IMR-90 (cell line): ENCODE measurements at regions not wholly inside any gene's neighbourhood (a gene's known extent, or its start where the extent isn't known, plus 50 kb on each side); places are given as distances from the start of the nearest gene placed in this dataset.

Source experiments
- ATAC-seq: fragments of 200-7000 bp; cut with Tn5 transposase; 2 replicates; pipeline ENCODE4 v1.9.1; 2020; ENCODE audit warnings: low read depth, mild to moderate bottlenecking, moderate library complexity
- BruUV-seq: library from RNA; stranded (reverse); fragments of 400-500 nt; replicated peaks from 2 replicates; lab custom pipeline; 2021; lab: Mats Ljungman, UMichigan
- CTCF ChIA-PET: fragments of 300-600 bp; formaldehyde crosslinking; extraction: SDS; loops from one replicate; lab custom pipeline; 2021; ENCODE audit warnings: antibody characterized with exemption; lab: Yijun Ruan, JAX
- POLR2A ChIA-PET: fragments of 300-600 bp; sonication (Branson Sonifier 250); formaldehyde crosslinking; loops from one replicate; lab custom pipeline; 2022; ENCODE audit warnings: antibody characterized with exemption; ENCODE audit not compliant: unreplicated experiment; lab: Charles Lee
- DNase-seq: peaks from one replicate; pipeline ENCODE4 v3.0.0; 2013
- H2AFZ ChIP-seq: replicated peaks from 2 replicates; pipeline ENCODE3; 2013; ENCODE audit warnings: low read length, mild to moderate bottlenecking; ENCODE audit not compliant: poor library complexity
- H2AK5ac ChIP-seq: 2 replicates; pipeline ENCODE4 v1.6.1; 2013; ENCODE audit warnings: low read depth, low read length, inconsistent platforms
- H2AK9ac ChIP-seq: replicated peaks from 2 replicates; pipeline ENCODE3; 2013; ENCODE audit warnings: mild to moderate bottlenecking, low read depth, low read length, moderate library complexity; ENCODE audit not compliant: poor library complexity
- H2BK120ac ChIP-seq: 2 replicates; pipeline ENCODE4 v1.6.1; 2013; ENCODE audit warnings: low read depth, low read length, inconsistent platforms
- H2BK15ac ChIP-seq: 3 replicates; pipeline ENCODE4 v1.6.1; 2013; ENCODE audit warnings: low read depth, low read length, inconsistent platforms
- H2BK20ac ChIP-seq: 2 replicates; pipeline ENCODE4 v1.6.1; 2013; ENCODE audit warnings: low read depth, mild to moderate bottlenecking, inconsistent platforms, low read length, moderate library complexity
- H2BK5ac ChIP-seq: 2 replicates; pipeline ENCODE4 v1.6.1; 2013; ENCODE audit warnings: mild to moderate bottlenecking, low read depth, low read length, inconsistent platforms; ENCODE audit not compliant: poor library complexity, severe bottlenecking
- H3K14ac ChIP-seq: replicated peaks from 2 replicates; pipeline ENCODE4 v1.6.1; 2013; ENCODE audit warnings: low read depth, low read length, inconsistent platforms
- H3K18ac ChIP-seq: 2 replicates; pipeline ENCODE4 v1.6.1; 2013; ENCODE audit warnings: low read depth, low read length, control low read depth
- H3K23ac ChIP-seq: 2 replicates; pipeline ENCODE4 v1.6.1; 2013; ENCODE audit warnings: low read depth, low read length, inconsistent platforms
- H3K27ac ChIP-seq: 2 replicates; pipeline ENCODE4 v1.5.1; 2013; ENCODE audit warnings: mild to moderate bottlenecking, control low read depth, low read length; ENCODE audit not compliant: insufficient read depth
- H3K27me3 ChIP-seq: 2 replicates; pipeline ENCODE4 v1.6.1; 2013; ENCODE audit warnings: low read length; ENCODE audit not compliant: control insufficient read depth, insufficient read depth
- H3K36me3 ChIP-seq: 2 replicates; pipeline ENCODE4 v1.6.1; 2013; ENCODE audit warnings: low read length, mixed read lengths; ENCODE audit not compliant: control insufficient read depth, insufficient read depth
- H3K4ac ChIP-seq: 2 replicates; pipeline ENCODE4 v1.6.1; 2013; ENCODE audit warnings: low read depth, low read length, inconsistent platforms
- H3K4me1 ChIP-seq: 2 replicates; pipeline ENCODE4 v1.6.1; 2013; ENCODE audit warnings: low read length, mixed read lengths; ENCODE audit not compliant: control insufficient read depth, insufficient read depth
- H3K4me2 ChIP-seq: 2 replicates; pipeline ENCODE4 v1.6.1; 2013; ENCODE audit warnings: low read depth, mild to moderate bottlenecking, control low read depth, low read length, moderate library complexity
- H3K4me3 ChIP-seq: 2 replicates; pipeline ENCODE4 v1.5.1; 2013; ENCODE audit warnings: low read depth, mild to moderate bottlenecking, control low read depth, low read length, moderate library complexity; ENCODE audit not compliant: insufficient read depth
- H3K56ac ChIP-seq: 2 replicates; pipeline ENCODE4 v1.6.1; 2013; ENCODE audit warnings: low read length, inconsistent platforms; ENCODE audit not compliant: insufficient read depth; ENCODE audit errors: extremely low read depth
- H3K79me1 ChIP-seq, 2 experiments: 2 replicates each; pipeline ENCODE4 v1.6.1; 2013; ENCODE audit warnings: low read length in 2 of 2, inconsistent platforms in 1 of 2, low read depth in 1 of 2
- H3K9ac ChIP-seq: 2 replicates; pipeline ENCODE4 v1.6.1; 2013; ENCODE audit warnings: low read depth, low read length, control low read depth
- H3K9me1 ChIP-seq: 2 replicates; pipeline ENCODE4 v1.6.1; 2013; ENCODE audit warnings: low read length, inconsistent platforms; ENCODE audit not compliant: insufficient read depth
- H3K9me3 ChIP-seq: 2 replicates; pipeline ENCODE4 v1.6.1; 2013; ENCODE audit warnings: low read length; ENCODE audit not compliant: control insufficient read depth, insufficient read depth
- H4K20me1 ChIP-seq: 2 replicates; pipeline ENCODE4 v1.6.1; 2013; ENCODE audit warnings: low read length, inconsistent platforms; ENCODE audit not compliant: insufficient read depth
- H4K5ac ChIP-seq: 2 replicates; pipeline ENCODE4 v1.6.1; 2013; ENCODE audit warnings: mild to moderate bottlenecking, low read depth, low read length, control low read depth
- H4K8ac ChIP-seq, 2 experiments: 2 replicates each; pipeline ENCODE4 v1.6.1; 2013; ENCODE audit warnings: low read depth in 2 of 2, low read length in 2 of 2, control low read depth in 1 of 2, inconsistent platforms in 1 of 2
- H4K91ac ChIP-seq: 2 replicates; pipeline ENCODE4 v1.6.1; 2013; ENCODE audit warnings: low read depth, low read length, inconsistent platforms; ENCODE audit not compliant: insufficient read depth
- BHLHE40 ChIP-seq: fragments of 150-350 bp; IDR thresholded peaks from 2 replicates; pipeline ENCODE4 v1.6.1; 2016; ENCODE audit warnings: mild to moderate bottlenecking, low read depth, low read length
- CEBPB ChIP-seq: IDR thresholded peaks from 2 replicates; pipeline ENCODE4 v1.6.1; 2012; ENCODE audit warnings: low read depth, low read length, improper control_type of control experiment
- CHD1 ChIP-seq: IDR thresholded peaks from 2 replicates; pipeline ENCODE4 v1.6.1; 2012; ENCODE audit warnings: low read depth, low read length, improper control_type of control experiment
- CTCF ChIP-seq: conservative IDR thresholded peaks from 2 replicates; pipeline ENCODE4 v1.5.1; 2012; ENCODE audit warnings: mild to moderate bottlenecking, low read depth, low read length, improper control_type of control experiment
- FOS ChIP-seq: fragments of 150-350 bp; IDR thresholded peaks from 2 replicates; pipeline ENCODE4 v1.6.1; 2016; ENCODE audit warnings: low read depth, low read length
- MAFK ChIP-seq: IDR thresholded peaks from 2 replicates; pipeline ENCODE4 v1.6.1; 2012; ENCODE audit warnings: low read depth, low read length, improper control_type of control experiment
- MAZ ChIP-seq: IDR thresholded peaks from 2 replicates; pipeline ENCODE4 v1.6.1; 2012; ENCODE audit warnings: low read depth, mild to moderate bottlenecking, low read length, improper control_type of control experiment, moderate library complexity, borderline replicate concordance
- MXI1 ChIP-seq: IDR thresholded peaks from 2 replicates; pipeline ENCODE4 v1.6.1; 2012; ENCODE audit warnings: low read depth, mild to moderate bottlenecking, low read length, moderate library complexity, borderline replicate concordance
- NFE2L2 ChIP-seq: fragments of 150-350 bp; IDR thresholded peaks from 2 replicates; pipeline ENCODE4 v1.6.1; 2016; ENCODE audit warnings: low read depth, mild to moderate bottlenecking, low read length
- POLR2A ChIP-seq: IDR thresholded peaks from 2 replicates; pipeline ENCODE4 v1.6.1; 2012; ENCODE audit warnings: mild to moderate bottlenecking, low read depth, low read length
- RCOR1 ChIP-seq: IDR thresholded peaks from 2 replicates; pipeline ENCODE4 v1.6.1; 2012; ENCODE audit warnings: mild to moderate bottlenecking, low read length, improper control_type of control experiment; ENCODE audit not compliant: insufficient replicate concordance
- RFX5 ChIP-seq: IDR thresholded peaks from 2 replicates; pipeline ENCODE4 v1.8.0; 2012; ENCODE audit warnings: low read depth, mild to moderate bottlenecking, low read length, moderate library complexity
- SMC3 ChIP-seq: fragments of 150-350 bp; IDR thresholded peaks from 2 replicates; pipeline ENCODE4 v1.6.1; 2016; ENCODE audit warnings: low read depth, mild to moderate bottlenecking, antibody characterized with exemption, low read length, moderate library complexity
- WGBS, 2 experiments: methylation state at CpG; one replicate each; pipeline versions ENCODE4 v1.1.5 to v1.1.7; 2013; ENCODE audit warnings: missing lambda C conversion rate in 2 of 2; ENCODE audit not compliant: insufficient read length in 1 of 2; ENCODE audit errors: extremely low coverage in 2 of 2; 5-methylcytosine and 5-hydroxymethylcytosine counted together
- dilution Hi-C: fragments of 300-500 bp; cut with HindIII; formaldehyde crosslinking; loops from one replicate; pipeline ENCODE4 v1.14.3; 2018; ENCODE audit warnings: low sequenced_read_pairs; ENCODE audit not compliant: unreplicated experiment
- in situ Hi-C: fragments of 300-500 bp; cut with MboI; formaldehyde crosslinking; loops from 3 replicates; pipeline ENCODE4 v1.14.3; 2019; ENCODE audit warnings: low sequenced_read_pairs, inconsistent platforms, mixed read lengths
- intact Hi-C: fragments of 100-400 bp; cut with micrococcal nuclease; formaldehyde crosslinking; loops from 2 replicates; pipeline ENCODE4 v1.10.0; 2022
- TF ChIP-seq, protein P1 (sequence below): fragments of 150-350 bp; IDR thresholded peaks from 2 replicates; pipeline ENCODE4 v1.6.1; 2016; ENCODE audit warnings: low read depth, mild to moderate bottlenecking, low read length, moderate library complexity, borderline replicate concordance
- TF ChIP-seq, protein P2 (sequence below): fragments of 150-350 bp; IDR thresholded peaks from 2 replicates; pipeline ENCODE4 v1.6.1; 2017; ENCODE audit warnings: mild to moderate bottlenecking, antibody characterized with exemption, low read length, low read depth

DNA sequence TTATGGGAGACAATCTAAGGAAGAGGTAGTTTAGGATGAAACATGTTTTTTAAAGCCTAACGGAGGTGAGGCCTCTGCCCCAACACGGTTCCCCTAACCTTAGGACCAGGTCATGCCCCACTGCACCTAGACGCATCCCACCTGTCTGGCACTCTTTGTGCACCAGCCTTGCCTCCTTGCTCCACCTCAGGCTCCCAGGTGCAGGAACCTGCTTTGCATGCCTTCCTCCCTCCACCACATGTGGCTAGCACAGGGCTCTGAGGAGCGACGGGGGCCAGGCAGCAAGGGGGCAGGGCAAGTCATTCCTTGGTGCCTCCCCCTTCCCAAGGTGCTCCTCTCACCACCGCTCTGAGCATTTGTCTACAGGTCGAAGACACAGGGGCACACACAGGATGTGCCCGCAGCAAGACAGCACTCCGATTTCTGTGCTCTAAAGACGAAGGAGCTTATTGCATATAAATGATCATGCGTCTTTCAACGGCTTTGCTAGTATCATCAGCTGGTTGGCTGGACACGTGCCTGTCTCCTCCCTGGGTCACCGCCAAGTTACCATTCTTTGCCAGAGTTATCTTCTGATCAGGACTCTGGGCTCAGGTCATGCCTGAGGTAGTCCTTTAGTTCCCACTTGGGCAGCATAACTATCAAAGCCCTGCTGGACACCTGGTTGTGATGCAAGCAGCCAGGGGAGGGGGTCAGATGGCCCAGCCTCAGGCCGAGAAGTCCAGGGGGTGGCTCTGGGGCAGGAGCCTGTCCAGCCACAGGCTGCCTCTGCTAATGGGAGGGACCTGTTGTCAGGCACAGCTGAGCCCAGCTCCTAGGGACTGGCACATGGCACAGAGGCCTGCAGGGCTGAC is 172.0 kb upstream of the NTM start:
- no peaks in the 10 kb centered on the region for H3K9me3 ChIP-seq
- DNase-seq, result no peak
- H3K79me1 ChIP-seq, result no peaks in the 10 kb centered on the region
- no peak overlapping the region for H4K5ac ChIP-seq
- no peak overlapping the region for H3K9ac ChIP-seq
- no peak overlapping the region for H2AK5ac ChIP-seq
- 0 out of 2 replicates have a peak, but pooled peaks cover 2% of the 10 kb centered on the region for H3K4me1 ChIP-seq
- no peaks in the 10 kb centered on the region for H3K36me3 ChIP-seq
- H4K8ac ChIP-seq, result no peak overlapping the region
- H3K56ac ChIP-seq, result no peak overlapping the region
- no peak overlapping the region for H3K23ac ChIP-seq
- H3K27ac ChIP-seq, result no peak overlapping the region
- no peak overlapping the region for H3K4ac ChIP-seq
- H3K9me1 ChIP-seq, result no peaks in the 10 kb centered on the region
- no TSS peak for BruUV-seq
- intact Hi-C loops (no loop called here), dilution Hi-C loops (no loop called here), in situ Hi-C loops (no loop called here)
- no peak overlapping the region for H2BK120ac ChIP-seq
- ChIA-PET CTCF (interaction anchor here (0.8 kb wide), 1 partner anchor 134 kb away, joined by 3 read pairs; no protein-coding TSS in a partner anchor), POLR2A (no interaction called here)
- H2BK5ac ChIP-seq, result no peak overlapping the region
- H4K20me1 ChIP-seq, result no peaks in the 10 kb centered on the region
- peaks cover 42% of the 10 kb centered on the region for H3K27me3 ChIP-seq
- H2AK9ac ChIP-seq, result no peak overlapping the region
- no peak for ATAC-seq
- H3K4me2 ChIP-seq, result no peak overlapping the region
- WGBS, 2 experiments, result 55% methylated on average over 10 of the region's 15 CpGs; no CpG with 5 or more reads in 1 of the 2 experiments
- H4K91ac ChIP-seq, result no peak overlapping the region
- H3K18ac ChIP-seq, result no peak overlapping the region
- H2BK15ac ChIP-seq, result no peak overlapping the region
- H3K14ac ChIP-seq, result no peak overlapping the region
- H2AFZ ChIP-seq, result peak overlapping the region; percentile 9
- no peak overlapping the region for H2BK20ac ChIP-seq
- no peak overlapping the region for H3K4me3 ChIP-seq
- TF ChIP-seq POLR2A (no peak), CTCF (no peak), CEBPB (no peak), MXI1 (no peak), BHLHE40 (no peak), FOS (no peak), NFE2L2 (no peak), SMC3 (no peak), RFX5 (no peak), MAFK (no peak), MAZ (no peak), RCOR1 (no peak), CHD1 (no peak)
- TF ChIP-seq, protein P1, sequence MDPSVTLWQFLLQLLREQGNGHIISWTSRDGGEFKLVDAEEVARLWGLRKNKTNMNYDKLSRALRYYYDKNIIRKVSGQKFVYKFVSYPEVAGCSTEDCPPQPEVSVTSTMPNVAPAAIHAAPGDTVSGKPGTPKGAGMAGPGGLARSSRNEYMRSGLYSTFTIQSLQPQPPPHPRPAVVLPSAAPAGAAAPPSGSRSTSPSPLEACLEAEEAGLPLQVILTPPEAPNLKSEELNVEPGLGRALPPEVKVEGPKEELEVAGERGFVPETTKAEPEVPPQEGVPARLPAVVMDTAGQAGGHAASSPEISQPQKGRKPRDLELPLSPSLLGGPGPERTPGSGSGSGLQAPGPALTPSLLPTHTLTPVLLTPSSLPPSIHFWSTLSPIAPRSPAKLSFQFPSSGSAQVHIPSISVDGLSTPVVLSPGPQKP, result no peak
- TF ChIP-seq, protein P2, sequence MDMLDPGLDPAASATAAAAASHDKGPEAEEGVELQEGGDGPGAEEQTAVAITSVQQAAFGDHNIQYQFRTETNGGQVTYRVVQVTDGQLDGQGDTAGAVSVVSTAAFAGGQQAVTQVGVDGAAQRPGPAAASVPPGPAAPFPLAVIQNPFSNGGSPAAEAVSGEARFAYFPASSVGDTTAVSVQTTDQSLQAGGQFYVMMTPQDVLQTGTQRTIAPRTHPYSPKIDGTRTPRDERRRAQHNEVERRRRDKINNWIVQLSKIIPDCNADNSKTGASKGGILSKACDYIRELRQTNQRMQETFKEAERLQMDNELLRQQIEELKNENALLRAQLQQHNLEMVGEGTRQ, result no peak
